DOHH2 (cell line): ENCODE measurements at regions not wholly inside any gene's neighbourhood (a gene's known extent, or its start where the extent isn't known, plus 50 kb on each side); places are given as distances from the start of the nearest gene placed in this dataset.

ENCODE experiments used
- H3F3A ChIP-seq: fragments of 200-600 bp; sonication (generic), shearing (Covaris generic); 2 replicates; pipeline ENCODE4 v1.6.0; 2016; ENCODE audit warnings: antibody characterized with exemption, mild to moderate bottlenecking; ENCODE audit not compliant: control insufficient read depth, insufficient read depth
- H3K27ac ChIP-seq: fragments of 200-600 bp; sonication (generic); 2 replicates; pipeline ENCODE4 v1.5.1; 2014; ENCODE audit warnings: low read depth, mild to moderate bottlenecking, low read length, moderate library complexity
- H3K27me3 ChIP-seq: fragments of 200-600 bp; sonication (generic); 2 replicates; pipeline ENCODE4 v1.6.1; 2014; ENCODE audit warnings: mild to moderate bottlenecking, low read length, mixed read lengths; ENCODE audit not compliant: control insufficient read depth
- H3K36me3 ChIP-seq: fragments of 200-600 bp; sonication (generic); 2 replicates; pipeline ENCODE4 v1.6.1; 2014; ENCODE audit warnings: mild to moderate bottlenecking, low read length, moderate library complexity, mixed read lengths; ENCODE audit not compliant: control insufficient read depth
- H3K4me1 ChIP-seq: fragments of 200-600 bp; sonication (generic); 2 replicates; pipeline ENCODE4 v1.6.1; 2014; ENCODE audit warnings: mild to moderate bottlenecking, low read length, mixed read lengths; ENCODE audit not compliant: control insufficient read depth
- H3K4me2 ChIP-seq: fragments of 200-600 bp; sonication (generic); 2 replicates; pipeline ENCODE4 v1.6.0; 2014; ENCODE audit warnings: mild to moderate bottlenecking, low read length, moderate library complexity
- H3K4me3 ChIP-seq: fragments of 200-600 bp; sonication (generic); 2 replicates; pipeline ENCODE4 v1.5.1; 2014; ENCODE audit warnings: mild to moderate bottlenecking, low read length, mixed read lengths
- H3K79me2 ChIP-seq: fragments of 200-600 bp; sonication (generic); 2 replicates; pipeline ENCODE4 v1.6.1; 2014; ENCODE audit warnings: mild to moderate bottlenecking, low read length, mixed read lengths; ENCODE audit not compliant: control insufficient read depth
- H3K9me2 ChIP-seq: fragments of 200-600 bp; sonication (generic); replicated peaks from 2 replicates; pipeline ENCODE4 v1.6.1; 2014; ENCODE audit warnings: mild to moderate bottlenecking, low read length, mixed read lengths; ENCODE audit not compliant: control insufficient read depth
- H3K9me3 ChIP-seq: fragments of 200-600 bp; sonication (generic); 2 replicates; pipeline ENCODE4 v1.6.1; 2014; ENCODE audit warnings: antibody characterized with exemption, low read length, mixed read lengths; ENCODE audit not compliant: control insufficient read depth, insufficient read depth
- H4K20me1 ChIP-seq: fragments of 200-600 bp; sonication (generic); 2 replicates; pipeline ENCODE4 v1.6.0; 2014; ENCODE audit warnings: low read depth, mild to moderate bottlenecking, antibody characterized with exemption, low read length, moderate library complexity; ENCODE audit not compliant: control insufficient read depth, insufficient read depth
- EZH2phosphoT487 ChIP-seq: fragments of 200-600 bp; sonication (generic); IDR thresholded peaks from 2 replicates; pipeline ENCODE4 v1.6.1; 2017; ENCODE audit warnings: borderline replicate concordance, mild to moderate bottlenecking, antibody characterized with exemption, low read length, moderate library complexity, mixed read lengths
- TF ChIP-seq, protein P1 (sequence below): fragments of 200-600 bp; sonication (generic); IDR thresholded peaks from one replicate; pipeline ENCODE4 v1.5.1; 2014; ENCODE audit warnings: antibody characterized with exemption, mild to moderate bottlenecking, low read depth, low read length; ENCODE audit not compliant: poor library complexity, severe bottlenecking

- no peak overlapping the region for H3K27ac ChIP-seq
- no peaks in the 10 kb centered on the region for H3K4me1 ChIP-seq
- no peaks in the 10 kb centered on the region for H3F3A ChIP-seq
- no peak overlapping the region for H3K4me2 ChIP-seq
- no peaks in the 10 kb centered on the region for H3K36me3 ChIP-seq
- no peak overlapping the region for H3K4me3 ChIP-seq
- no peaks in the 10 kb centered on the region for H3K9me3 ChIP-seq
- no peaks in the 10 kb centered on the region for H3K9me2 ChIP-seq
- no peaks in the 10 kb centered on the region for H4K20me1 ChIP-seq
- H3K79me2 ChIP-seq: no peaks in the 10 kb centered on the region
- no peaks in the 10 kb centered on the region; the same call in 1 of the 2 replicates for H3K27me3 ChIP-seq
- no peak for TF ChIP-seq EZH2phosphoT487
Observed at GRCh38 chr10:121082984-121083383, 231.8 kb downstream of the WDR11 start.

DNA sequence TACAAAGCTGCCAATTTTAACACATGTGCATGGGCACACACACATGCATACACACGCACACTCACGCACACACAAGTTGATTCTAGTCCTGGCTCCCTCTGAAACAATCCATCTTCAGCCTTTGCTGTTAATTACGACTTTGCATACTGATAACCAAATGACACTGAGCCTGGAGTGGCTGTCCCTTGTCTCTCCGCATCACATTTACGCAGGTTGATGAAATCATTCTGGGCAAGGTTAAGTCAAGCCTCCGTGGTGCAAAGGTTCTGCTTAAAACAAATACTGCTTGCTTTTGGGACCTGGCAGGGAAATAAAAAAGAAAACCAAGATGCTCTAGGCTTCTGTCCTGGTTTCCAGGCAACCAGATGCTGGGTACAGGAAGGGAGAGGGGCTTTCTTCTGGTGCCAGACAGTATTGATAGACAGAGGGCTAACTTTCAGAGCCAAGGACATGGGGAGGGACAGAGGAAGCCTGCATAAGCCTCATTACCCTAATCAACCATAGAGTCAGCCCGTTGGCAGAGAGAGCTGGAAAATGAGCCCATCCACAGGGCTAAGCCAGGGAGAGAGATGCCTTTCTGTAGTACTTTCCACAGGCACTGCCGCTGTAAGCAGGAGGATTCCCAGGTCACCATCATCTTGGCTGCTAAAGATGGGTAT, 233.0 kb downstream of the WDR11 start:
- no peak overlapping the region for H3K4me2 ChIP-seq
- H3K79me2 ChIP-seq: no peaks in the 10 kb centered on the region
- H3K27ac ChIP-seq: no peak overlapping the region
- no peaks in the 10 kb centered on the region for H3K4me1 ChIP-seq
- no peaks in the 10 kb centered on the region for H4K20me1 ChIP-seq
- H3K9me2 ChIP-seq: no peaks in the 10 kb centered on the region
- no peaks in the 10 kb centered on the region for H3K9me3 ChIP-seq
- no peak for TF ChIP-seq EZH2phosphoT487
- TF ChIP-seq, protein P1, sequence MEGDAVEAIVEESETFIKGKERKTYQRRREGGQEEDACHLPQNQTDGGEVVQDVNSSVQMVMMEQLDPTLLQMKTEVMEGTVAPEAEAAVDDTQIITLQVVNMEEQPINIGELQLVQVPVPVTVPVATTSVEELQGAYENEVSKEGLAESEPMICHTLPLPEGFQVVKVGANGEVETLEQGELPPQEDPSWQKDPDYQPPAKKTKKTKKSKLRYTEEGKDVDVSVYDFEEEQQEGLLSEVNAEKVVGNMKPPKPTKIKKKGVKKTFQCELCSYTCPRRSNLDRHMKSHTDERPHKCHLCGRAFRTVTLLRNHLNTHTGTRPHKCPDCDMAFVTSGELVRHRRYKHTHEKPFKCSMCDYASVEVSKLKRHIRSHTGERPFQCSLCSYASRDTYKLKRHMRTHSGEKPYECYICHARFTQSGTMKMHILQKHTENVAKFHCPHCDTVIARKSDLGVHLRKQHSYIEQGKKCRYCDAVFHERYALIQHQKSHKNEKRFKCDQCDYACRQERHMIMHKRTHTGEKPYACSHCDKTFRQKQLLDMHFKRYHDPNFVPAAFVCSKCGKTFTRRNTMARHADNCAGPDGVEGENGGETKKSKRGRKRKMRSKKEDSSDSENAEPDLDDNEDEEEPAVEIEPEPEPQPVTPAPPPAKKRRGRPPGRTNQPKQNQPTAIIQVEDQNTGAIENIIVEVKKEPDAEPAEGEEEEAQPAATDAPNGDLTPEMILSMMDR: no peak
- H3K36me3 ChIP-seq: no peaks in the 10 kb centered on the region
- H3K4me3 ChIP-seq: no peak overlapping the region
- H3F3A ChIP-seq: no peaks in the 10 kb centered on the region
- no peaks in the 10 kb centered on the region; the same call in 1 of the 2 replicates for H3K27me3 ChIP-seq

- Histone ChIP-seq H3K27me3 (no peaks in the 10 kb centered on the region; the same call in 1 of the 2 replicates), H3F3A (no peaks in the 10 kb centered on the region), H3K36me3 (no peaks in the 10 kb centered on the region), H3K79me2 (no peaks in the 10 kb centered on the region), H3K9me2 (no peaks in the 10 kb centered on the region), H3K4me3 (no peak overlapping the region), H3K4me1 (no peaks in the 10 kb centered on the region), H3K27ac (no peak overlapping the region), H3K9me3 (no peaks in the 10 kb centered on the region), H3K4me2 (no peak overlapping the region), H4K20me1 (no peaks in the 10 kb centered on the region)
- TF ChIP-seq EZH2phosphoT487: no peak
- TF ChIP-seq, protein P1: no peak
Observed at GRCh38 chr10:121084675-121085070, 233.5 kb downstream of the WDR11 start.

- no peaks in the 10 kb centered on the region for H4K20me1 ChIP-seq
- no peaks in the 10 kb centered on the region for H3K9me3 ChIP-seq
- no peak overlapping the region for H3K4me3 ChIP-seq
- no peaks in the 10 kb centered on the region for H3K27me3 ChIP-seq
- no peak overlapping the region for H3K4me2 ChIP-seq
- no peaks in the 10 kb centered on the region for H3K9me2 ChIP-seq
- H3K36me3 ChIP-seq: no peaks in the 10 kb centered on the region
- H3K4me1 ChIP-seq: no peaks in the 10 kb centered on the region
- H3F3A ChIP-seq: no peaks in the 10 kb centered on the region
- TF ChIP-seq, protein P1: no peak
- TF ChIP-seq EZH2phosphoT487: no peak
- no peaks in the 10 kb centered on the region for H3K79me2 ChIP-seq
- no peak overlapping the region for H3K27ac ChIP-seq
Observed at GRCh38 chr10:121085367-121085766, 234.2 kb downstream of the WDR11 start.
